ENCODE measurements at regions not wholly inside any gene's neighbourhood (a gene's known extent, or its start where the extent isn't known, plus 50 kb on each side); places are given as distances from the start of the nearest gene placed in this dataset.
A peak's percentile ranks its signal among the peaks of the same experiment; 100 is the strongest.
"Not testable (repeated sequence)": the region's sequence is repeated elsewhere in the genome, so short reads cannot be mapped to it uniquely, and the experiment has no call there.

DNA sequence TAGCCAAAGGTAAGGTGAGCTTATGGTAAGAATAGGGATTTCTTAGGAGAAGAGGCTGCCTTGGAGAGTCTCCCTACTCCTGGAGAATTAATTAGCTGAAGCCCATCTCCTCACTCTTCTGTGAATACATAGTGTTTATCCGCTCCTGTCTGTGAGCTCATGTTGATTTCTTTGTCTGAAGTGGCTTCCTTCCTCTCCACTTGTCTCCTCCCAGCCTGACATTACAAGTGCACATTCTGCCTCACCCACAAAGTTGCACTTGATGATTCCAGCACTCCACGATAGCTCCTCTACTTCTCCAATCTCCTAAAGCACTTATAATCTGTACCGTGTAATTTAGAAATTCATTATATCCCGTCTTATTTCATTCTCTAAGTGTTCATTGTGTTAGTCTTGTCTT lies 287.2 kb downstream of the QKI start:
- no peak for DNase-seq

DNA sequence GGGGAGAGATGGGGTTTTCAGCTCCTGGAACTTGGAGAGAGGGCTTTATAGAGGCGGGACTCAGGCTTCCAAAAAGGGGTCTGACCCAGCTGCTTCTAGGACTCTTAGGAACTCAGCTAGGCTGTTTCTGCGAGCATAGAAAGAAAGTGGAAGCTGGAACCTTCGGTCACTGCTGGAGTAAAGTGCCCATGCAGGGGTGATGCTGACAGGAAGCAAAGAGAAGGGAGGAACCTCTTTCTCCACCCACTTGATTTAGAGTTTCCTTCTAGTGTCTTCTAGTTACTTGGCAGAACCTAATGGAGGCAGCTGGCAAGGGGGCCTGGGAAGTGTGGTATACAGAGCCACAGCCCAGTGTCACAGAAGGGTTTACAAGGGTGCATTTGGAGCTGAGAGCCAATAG lies 283.6 kb downstream of the QKI start:
- DNase-seq: no peak

DNA sequence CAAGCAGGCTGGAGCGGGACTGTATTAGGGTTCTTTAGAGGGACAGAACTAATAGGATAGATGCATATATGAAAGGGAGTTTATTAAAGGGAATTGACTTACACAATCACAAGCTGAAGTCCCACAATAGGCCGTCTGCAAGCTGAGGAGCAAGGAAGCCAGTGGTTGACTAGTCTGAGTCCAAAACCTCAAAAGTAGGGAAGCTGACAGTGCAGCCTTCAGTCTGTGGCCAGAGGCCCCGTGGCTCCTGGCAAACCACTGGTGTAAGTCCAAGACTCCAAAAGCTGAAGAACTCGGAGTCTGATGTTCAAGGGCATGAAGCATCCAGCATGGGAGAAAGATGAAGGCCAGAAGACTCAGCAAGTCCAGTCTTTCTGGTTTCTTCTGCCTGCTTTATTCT lies 281.8 kb downstream of the QKI start:
- DNase-seq: not testable (repeated sequence)

DNA sequence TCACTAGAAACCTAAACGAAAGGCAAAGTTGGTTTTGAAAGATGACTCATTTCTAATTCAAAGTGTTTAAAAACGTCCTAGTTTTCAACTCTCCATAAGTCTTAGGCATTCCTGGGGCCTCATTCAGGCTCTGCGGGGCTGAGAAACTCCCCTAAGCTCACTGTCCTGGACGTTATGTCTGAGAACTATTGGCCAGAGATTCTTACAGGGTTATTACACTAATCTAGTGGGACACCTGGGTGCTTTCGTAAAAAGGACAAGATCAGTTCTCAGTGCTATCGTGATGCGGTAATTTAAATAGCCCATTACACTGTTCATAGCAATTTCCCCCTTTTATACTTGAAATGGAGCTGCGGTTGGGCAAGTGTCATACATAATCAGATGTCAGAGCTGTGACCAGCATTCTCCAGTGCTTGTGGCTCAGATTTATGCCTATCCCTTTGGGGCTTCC lies 280.9 kb downstream of the QKI start:
- no peak for DNase-seq

DNA sequence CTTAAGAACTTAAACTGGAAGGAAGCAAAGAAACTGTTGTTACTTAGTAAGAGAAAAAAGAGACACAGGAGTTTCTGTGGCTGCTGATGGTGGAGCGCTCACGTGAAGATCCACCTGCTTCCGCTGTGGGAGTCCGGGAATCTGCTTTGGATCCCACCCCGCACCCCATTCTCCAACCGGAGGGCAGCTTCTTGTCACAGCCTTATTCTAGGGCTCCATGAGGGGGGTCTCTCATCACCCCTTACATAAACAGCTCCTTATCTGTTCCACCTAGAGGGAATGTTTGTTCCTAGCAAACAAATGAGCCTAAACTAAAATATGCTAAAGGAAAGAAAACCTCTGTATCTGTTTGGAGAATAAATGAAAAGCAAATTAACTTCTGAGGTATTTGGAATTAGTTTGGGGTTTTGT lies 280.5 kb downstream of the QKI start:
- no peak for DNase-seq

DNA sequence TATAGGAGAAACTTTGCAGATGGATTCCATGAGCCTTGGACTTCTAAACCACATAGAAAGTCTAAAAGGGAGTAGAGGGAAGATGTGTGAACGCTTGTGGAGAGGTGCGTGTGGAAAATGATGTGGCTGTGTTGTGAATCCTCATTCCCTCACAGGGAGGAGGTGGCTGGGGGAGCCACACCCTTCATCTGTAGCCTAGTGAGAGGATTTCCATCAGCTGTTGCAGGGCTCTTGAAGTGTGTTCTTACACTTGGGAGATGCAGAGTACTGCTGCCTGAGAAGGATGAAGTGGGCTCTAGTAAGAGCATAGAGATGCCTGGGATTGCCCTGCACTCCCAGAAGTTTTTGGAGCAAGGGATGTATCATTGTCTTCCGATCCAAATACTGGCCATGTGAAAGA lies 279.6 kb downstream of the QKI start:
- DNase-seq: no peak

- DNase-seq: no peak
These were observed 276.5 kb downstream of the QKI start for GRCh38 chr6:163691049-163691448.

- no peak for DNase-seq
These were observed 274.3 kb downstream of the QKI start for GRCh38 chr6:163688739-163689362.

GRCh38 chr6:163687075-163687474 lies 272.6 kb downstream of the QKI start:
- no peak for DNase-seq

DNA sequence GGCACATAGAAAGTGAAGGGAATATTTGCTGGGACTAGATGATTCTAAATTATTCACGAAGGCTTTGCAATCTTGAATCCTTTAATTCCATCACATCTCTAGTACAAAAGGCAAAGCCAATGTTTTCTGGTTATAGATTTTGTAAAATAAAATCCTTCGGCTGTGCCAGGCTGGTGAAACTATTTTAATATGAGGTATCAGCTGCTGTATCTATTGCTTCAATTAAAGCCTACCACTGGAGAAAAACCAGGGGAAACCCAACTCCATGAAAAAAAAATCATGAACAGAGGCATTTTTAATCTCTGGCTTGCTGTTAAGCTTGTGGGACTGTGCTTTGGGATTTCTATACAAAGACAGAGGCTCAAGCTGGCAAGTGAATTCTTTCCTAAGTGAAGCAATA lies 271.8 kb downstream of the QKI start:
- no peak for DNase-seq

GRCh38 chr6:163683105-163683622 lies 268.6 kb downstream of the QKI start:
- DNase-seq: no peak

- no peak for DNase-seq
These were observed 265.2 kb downstream of the QKI start for GRCh38 chr6:163679753-163680152.

GRCh38 chr6:163679012-163679660 lies 264.6 kb downstream of the QKI start:
- no peak for DNase-seq

GRCh38 chr6:163675611-163676010 lies 261.1 kb downstream of the QKI start:
- no peak for DNase-seq

DNA sequence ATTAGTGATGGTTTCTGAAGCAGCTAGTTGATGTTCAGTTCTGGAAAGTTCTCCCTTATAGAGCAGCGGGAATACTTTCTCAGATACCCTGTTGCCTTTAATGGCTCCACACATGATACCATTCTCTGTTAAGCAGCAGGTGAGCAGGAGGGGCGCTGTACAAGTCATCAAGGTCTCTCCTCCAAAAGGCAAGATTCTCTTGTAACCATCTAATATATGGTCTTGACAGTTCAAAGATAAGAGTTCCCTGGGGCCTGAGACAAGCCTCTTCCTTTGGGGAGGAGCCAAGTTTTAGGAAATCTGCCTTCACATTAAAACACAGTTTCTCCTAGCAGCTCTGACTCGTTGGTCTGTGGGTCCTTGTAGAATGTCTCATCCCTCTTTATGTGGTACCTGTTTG lies 258.2 kb downstream of the QKI start:
- DNase-seq: no peak

DNA sequence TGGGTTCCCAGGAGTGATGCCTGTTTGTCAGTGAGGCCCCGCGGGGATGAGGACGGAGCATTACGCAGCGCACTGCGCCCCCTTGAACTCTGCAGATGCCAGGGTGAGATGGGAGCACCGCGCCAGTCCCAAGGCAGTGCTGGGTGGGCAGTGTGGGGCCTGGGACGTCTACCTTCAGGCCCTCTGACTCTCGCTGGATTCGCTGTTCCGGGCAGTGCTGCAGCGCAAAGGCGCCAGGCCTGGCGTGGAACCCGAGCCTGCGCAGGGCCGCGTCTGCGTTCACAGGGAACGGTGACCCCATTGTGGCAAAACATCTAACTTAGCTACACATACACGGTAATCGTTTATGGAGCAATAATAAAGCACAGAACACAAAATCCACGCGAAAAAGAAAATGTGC lies 257.3 kb downstream of the QKI start:
- DNase-seq: no peak

DNA sequence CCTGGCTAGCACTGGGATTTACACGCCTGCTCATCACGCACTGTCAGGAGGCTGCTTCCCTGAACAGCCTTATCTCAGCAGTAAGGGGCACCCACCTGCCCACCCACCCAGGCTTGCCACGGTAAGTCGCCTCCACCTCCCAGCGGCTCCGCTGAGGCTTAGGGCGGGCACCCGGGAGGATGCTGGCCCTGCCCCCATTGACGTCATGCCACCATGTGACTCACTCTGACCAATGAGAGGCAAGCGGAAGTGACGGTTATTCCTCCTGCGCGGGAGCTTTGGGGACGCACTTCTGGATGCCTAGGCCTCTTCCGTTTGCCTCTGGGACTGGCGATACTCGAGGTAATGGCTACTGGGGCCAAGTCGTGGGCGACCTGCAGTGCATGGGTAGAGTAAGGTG lies 256.8 kb downstream of the QKI start:
- no peak for DNase-seq

DNA sequence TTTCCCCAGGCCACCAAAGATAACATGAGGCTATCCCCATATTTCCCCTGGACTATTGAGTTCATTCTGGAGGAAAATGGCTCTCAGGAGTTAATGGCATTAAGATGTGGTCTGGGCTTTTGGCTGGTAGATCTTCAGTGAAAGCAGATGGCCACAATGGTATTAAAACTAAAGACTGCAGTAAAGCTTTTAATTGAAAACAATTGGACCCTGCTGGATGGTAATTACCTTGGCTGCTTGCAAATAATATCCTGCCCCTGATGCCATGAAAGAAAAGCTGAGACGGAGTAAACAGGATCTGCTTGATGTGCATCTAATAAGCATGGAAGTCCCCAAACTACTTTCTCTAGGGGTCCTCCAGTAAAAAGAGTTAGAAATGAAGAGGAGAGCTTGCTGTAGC lies 255.8 kb downstream of the QKI start:
- DNase-seq: no peak

DNA sequence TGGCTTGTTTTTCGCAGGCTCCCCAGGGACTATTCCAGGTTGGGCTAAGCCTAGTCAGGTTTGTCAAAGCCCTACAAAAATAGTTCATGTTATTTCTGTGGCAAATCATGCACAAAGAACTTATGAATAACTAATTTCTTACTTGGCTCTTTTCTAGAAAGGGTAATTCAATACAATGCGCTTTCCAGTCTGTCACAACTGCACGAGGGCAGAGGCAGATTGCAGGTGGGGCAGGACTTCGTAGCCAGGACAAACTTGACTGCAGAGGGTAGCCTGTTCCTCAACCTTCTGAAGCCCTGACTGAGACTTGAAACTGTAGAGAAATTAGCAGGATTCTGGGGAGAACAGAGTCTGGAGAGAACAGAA lies 253.5 kb downstream of the QKI start:
- no peak for DNase-seq

DNA sequence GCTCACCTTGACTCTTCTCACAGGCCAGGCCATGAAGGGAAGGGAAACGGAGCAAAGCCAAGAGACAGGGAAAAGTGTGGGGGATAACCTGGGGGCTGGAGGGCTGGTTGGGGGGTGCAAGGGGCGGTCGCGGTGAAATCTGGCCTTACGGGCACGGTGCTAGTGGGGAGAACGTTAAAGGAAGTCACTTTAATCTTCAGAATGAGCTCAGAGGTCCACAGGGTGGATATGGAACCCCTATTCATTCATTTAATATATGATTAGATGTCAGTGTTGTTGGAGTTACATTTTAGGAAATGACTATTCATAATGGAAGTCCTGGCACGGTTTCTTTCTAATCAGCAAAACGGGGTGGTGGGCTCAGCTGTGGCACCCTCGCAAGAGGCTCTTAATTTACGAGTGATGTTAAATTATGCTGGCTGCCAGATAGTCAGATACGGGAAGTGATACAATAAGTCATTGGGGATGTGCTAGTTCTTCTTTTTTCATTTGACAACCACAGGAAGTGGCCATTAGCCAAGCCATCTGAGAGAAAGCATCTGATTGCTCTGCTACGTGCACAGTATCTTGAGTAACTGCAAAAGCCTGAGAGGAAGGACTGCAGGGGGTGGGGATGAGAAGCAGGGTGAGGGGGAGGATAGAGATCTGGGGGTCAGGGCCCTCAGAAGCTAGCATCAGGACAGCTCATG lies 253.0 kb downstream of the QKI start:
- peak; percentile 25 to 31 for DNase-seq

- DNase-seq: no peak
These were observed 250.9 kb downstream of the QKI start for GRCh38 chr6:163665464-163665863.

- DNase-seq: no peak
These were observed 249.1 kb downstream of the QKI start for GRCh38 chr6:163663575-163663974.

DNA sequence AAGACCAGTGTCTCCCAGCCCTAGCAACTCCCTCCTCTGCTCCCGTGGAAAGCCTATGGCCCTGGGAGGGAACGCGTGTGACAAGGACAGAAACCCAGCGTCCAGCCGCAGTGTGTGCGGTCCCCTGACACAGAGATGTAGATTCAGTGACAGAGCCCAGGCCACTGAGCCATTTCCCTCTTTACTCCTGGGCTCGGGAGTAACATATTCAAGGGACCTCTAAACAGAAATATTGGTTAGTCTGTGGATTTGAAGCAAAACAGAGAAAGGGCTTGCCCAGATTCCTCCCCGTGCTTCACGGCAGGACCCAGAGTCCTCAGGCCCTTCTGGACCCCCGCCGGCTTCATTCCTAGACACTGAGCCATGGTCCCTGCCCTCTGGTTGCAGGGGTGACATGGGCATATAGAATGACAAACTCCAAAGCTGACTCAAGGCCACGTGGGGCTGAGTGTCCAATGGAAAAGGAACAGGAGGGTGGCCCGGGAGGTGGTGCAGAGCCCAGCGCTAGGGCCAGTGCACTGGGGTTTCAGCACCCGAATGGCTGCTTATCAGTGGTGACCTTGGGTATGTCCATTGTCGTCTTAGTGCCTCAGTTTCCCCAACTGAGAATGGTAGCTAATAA lies 248.2 kb downstream of the QKI start:
- no peak for DNase-seq
